ENCODE measurements at regions not wholly inside any gene's neighbourhood (a gene's known extent, or its start where the extent isn't known, plus 50 kb on each side); places are given as distances from the start of the nearest gene placed in this dataset.
"Not testable (repeated sequence)": the region's sequence is repeated elsewhere in the genome, so short reads cannot be mapped to it uniquely, and the experiment has no call there.

DNA sequence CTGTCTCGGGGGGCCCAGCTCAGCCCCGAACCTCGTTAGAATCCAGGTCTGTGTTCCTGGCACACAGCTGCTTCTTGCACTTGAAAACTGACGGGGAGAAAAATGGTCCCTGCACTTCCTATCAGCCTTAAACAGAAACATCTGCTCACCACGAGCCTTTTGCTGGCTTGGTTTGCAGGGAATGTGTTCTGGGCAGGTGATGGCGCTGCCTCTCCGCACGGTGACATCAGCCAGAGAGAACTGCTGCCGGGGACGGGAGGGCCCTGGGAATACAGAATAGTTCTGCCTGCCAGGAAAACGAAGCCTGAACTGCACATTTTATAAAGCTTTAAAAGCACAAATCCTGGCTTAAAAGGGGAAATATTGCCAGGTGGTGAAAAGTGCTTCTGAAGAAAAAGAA is 622.5 kb downstream of the TYW1 start:
- DNase-seq (ENCODE audit: low read depth in 3 of 3), result no peak

DNA sequence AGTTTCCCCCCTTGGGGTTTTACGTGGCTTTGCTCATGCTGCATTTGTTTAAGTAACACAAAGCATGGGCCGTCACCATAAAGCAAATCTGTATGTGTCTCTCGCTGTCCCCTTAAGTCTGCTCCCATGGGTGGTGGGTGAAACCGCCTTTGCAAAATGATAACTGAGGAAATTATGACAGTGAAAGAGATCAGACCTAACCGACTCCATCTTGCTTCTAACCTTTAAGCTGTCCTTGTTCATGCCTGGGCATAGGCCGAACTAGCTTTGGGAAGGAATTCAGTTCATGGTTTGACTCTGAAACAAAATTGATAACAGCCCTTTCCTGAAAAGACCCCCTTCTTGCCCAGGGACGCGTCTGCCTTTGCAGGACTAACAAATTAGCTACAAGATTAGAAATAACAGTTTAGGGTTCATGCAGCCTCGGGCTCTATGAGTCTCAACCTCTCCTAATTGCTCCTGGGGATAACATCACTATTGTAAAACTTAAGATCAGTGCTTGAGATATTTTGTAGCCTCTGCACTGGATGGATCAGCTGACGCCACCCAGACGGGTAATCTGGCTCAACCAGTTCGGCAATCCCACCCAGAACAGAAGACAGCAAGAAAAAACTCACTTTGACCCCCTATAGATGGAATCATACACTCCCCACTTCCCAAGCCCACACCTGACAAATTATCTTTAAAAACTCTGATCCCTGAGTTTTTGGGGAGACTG is 623.7 kb downstream of the TYW1 start:
- DNase-seq (ENCODE audit: low read depth in 3 of 3), result no peak

DNA sequence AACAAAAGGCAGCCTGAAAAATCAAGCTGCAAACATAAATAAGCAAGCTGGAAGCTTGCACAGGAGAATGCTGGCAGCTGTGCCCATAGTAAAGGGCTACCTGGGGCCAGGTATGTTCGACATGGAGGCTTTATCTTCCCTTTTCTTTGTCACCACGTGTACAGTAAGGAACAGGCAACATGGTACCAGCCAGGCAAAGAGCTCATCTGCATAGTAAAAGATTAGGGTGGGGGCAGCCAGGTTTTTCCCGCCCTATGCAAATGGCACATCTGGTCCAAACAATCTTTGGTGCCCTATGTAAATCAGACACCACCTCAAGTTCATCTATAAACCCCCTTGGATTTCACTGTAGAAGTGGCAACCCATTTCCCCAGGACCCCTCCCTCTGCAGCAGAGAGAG is 625.1 kb downstream of the TYW1 start:
- no peak for DNase-seq (ENCODE audit: low read depth in 3 of 3)

DNA sequence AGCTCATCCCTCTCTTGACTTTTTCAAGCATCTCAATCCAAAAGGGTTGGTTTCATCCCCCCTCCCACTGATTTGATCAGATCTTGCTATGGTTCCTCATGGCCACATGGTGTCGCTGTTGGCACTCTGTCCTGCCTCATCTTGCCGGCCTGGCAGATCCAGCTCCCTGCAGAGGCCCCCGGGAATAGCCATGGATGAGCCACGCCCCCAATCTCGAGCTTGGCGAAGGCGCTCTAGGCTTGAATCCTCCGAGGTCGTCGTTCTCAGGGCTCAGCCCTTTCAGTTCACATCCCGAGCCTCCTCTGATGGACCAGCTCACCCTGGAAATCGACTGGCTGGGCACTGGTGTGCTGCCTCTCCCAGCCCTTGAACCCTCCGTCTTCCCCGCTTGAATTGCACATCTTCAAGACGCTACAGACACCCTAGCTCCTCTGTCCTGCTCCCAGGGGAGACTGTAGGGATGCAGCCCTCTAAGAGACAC is 628.7 kb downstream of the TYW1 start:
- peak in 1 of 3 experiments; percentile 16 for DNase-seq (ENCODE audit: low read depth in 3 of 3)

DNA sequence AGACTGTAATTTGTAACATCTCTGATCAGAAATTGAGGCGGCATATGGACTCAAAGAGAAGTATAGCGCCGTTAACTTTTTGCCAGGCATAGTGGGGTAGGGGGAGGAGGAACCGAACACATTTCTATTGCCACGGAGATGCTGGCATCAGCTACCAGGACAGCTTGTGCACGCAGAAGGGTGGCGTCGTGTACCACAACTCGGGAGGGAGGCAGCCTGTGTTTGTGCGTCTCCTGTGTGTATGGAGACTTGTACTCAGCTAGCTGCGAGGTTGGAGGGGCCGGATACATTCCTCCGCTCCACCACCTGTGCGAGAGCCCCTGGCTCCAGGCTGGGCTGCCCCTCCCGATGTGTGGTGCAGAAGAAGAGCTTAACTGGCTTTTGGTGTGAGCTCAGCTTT is 634.8 kb downstream of the TYW1 start:
- DNase-seq (ENCODE audit: low read depth in 3 of 3), result no peak

DNA sequence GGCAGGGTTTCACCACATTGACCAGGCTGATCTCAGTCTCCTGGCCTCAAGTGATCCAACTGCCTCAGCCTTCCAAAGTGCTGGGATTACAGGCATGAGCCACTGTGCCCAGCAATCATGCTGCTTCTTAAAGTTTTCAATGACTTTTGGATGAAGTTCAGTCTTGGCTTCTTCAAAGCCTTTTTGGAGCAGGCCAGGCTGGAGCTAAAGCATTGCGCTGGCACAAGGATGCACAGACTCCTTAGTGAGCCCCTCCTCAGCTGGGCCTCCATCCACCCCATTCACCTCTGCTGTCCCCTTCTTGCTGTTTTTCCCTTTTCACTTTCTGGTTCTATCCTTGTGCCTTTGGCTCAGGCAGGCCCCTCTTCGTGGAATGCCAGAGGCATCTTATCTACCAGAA is 638.6 kb downstream of the TYW1 start:
- no peak for DNase-seq (ENCODE audit: low read depth in 3 of 3)

DNA sequence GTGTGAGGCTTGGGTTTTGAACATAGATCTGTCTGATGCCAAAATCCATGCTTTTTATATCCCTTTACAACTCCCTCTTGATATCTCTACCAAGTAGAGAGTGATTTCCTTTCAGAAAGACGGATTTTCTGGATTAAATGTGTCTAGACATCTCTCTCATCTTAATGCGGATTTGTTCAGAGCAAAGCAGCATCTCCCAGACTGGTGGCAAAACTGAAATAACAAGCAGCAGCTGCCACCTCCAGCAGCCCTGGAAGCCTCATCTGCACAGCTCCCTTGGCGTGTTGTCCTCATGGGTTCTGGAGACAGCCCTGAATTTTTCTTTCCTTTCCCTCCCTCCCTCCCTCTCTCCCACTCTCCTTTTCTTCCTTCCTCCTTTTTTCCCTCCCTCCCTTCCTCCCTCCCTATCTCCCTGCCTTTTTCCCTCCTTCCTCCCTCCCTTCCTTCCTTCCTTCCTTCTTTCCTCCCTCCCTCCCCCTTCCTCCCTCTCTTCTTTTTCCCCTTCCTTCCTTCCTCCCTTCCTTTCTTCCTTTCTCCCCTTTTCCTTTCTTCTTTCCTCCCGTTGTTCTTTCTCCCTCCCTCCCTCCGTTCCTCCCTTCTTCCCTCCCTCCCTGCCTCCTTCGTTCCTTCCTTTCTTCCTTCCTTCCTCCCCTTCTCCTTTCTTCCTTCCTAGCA is 639.9 kb downstream of the TYW1 start:
- DNase-seq (ENCODE audit: low read depth in 3 of 3), result no peak

DNA sequence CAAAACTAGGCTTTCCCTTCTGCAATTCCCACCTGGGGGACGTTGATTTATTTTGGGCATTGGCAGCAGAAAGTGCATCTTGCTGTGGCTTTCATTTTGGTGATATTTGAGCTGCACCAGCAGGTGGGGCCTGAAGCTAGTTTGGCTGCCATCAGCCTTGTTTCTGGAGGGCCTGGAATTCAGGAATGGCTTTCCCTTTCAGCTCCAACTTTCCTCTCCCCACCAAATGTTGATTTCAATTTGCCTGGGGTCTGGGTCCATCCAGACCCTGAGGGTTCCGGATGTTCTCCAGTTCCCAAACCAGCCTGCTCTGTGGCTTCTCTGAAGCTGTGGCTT is 640.4 kb downstream of the TYW1 start:
- DNase-seq (ENCODE audit: low read depth in 3 of 3), result no peak

DNA sequence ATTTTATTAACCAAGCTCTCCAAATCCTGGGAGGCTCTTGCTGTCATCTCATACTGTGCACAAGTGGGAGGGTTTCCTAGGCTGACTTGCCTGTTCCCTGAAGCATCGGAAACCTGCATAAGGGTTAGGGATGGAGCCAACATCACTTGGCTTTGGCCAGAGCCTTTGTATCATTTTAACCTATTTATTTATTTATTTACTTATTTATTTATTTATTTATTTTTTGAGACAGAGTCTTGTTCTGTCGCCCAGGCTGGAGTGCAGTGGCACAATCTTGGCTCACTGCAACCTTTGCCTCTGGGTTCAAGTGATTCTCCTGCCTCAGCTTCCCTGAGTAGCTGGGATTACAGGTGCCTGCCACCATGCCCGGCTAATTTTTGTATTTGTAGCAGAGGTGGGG is 645.9 kb downstream of the TYW1 start:
- not testable (repeated sequence) for DNase-seq (ENCODE audit: low read depth in 3 of 3)

DNA sequence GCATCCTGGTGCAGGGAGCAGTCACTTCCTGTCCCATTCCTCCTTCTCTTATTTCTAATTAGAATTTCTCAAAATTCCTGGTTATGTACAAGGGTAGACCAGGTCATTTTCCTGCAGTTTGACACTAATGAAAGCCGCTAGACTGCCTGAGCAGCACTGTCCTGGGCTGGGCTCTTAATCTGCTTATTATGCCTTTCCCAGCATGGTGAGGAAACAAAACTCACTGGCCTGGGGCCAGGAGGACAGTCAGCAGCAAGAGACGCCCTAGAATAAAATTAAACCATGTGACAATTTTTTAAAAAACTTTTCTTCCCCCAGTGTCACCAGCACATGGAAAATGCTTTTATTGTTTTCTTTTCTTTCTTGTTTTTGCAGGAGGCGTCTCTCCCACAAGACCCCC is 647.5 kb downstream of the TYW1 start:
- no peak for DNase-seq (ENCODE audit: low read depth in 3 of 3)

DNA sequence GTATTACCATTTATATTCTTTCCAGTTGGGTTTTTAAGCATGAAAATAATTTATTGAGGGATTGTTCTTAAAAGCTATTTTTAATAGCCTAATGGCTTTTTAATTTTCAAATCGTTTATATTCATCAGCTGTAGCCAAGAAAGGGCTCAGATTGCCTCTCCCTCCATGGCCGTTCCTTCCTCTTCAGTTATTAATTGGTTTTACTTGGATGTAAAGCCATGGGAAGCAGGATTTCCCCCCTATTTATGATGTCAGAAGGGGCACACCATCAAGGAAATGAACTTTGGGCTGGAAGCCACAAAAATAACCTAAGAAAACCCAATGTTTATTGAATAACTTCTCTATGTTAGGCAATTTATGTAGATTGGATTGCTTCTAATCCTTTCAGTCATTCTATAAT is 656.3 kb downstream of the TYW1 start:
- no peak for DNase-seq (ENCODE audit: low read depth in 3 of 3)

DNA sequence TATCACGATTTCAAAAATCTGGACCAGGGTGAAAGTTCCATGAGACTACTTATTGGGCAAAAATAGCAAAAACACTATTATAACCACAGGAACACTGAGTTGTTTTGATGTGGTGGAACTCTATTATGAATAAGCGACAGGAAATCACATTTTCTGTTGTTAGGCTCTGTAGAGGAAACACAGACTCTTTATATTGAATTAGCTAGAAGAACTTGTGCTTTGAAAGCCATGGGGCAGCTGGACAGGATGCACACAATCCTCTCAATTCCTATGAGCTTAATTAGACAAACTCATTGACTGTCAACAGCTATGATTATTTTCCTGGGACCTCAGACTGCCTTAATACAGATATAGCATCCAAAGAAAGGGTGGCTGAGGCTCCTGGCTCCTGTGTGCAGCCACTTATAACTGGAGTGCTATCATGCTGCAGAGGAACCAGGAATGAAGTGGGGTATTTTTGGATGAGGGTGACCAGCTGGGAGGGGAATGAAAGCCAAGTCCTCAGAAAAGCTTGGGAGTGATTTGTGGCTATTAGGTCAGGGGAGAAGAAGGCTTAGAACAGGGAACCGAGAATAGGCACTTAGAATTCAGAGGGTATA is 657.3 kb downstream of the TYW1 start:
- DNase-seq (ENCODE audit: low read depth in 3 of 3), result no peak

DNA sequence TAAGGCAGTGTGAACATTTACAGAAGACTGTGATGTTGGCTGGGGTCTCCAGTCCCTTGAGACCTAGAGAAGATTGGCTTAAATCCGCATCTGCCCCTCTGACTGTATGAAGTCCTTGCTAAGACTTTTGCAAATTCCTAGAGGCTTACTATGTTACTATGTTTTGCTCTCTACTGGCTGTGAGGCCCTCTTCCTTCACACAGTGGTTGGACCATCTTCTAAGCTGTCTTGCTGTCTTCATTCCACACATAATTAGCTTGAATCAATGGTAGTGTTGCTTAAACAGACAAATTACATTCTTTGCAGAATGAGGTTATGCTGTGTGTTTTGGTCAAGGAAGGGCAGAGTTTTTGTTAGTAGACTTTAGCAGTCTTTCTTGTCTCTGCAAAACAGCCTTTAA is 658.0 kb downstream of the TYW1 start:
- no peak for DNase-seq (ENCODE audit: low read depth in 3 of 3)

DNA sequence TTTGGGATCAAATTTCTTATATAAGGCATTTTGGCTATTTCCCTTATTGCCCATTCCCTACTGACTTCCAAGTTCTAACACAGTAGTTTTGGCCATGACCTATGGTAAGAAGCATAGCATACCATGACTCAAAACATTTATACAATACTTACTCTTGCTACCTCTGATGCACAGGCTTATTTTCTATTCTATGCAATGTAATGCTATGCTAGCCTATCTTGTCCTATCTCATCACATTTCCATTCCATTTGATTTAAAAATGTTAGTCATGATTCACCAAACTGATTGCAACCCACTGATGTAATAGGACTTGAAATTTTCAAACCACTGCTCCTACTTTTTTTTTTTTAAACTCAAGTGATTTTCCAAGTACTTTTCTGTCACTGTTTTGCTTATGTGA is 658.5 kb downstream of the TYW1 start:
- no peak for DNase-seq (ENCODE audit: low read depth in 3 of 3)

DNA sequence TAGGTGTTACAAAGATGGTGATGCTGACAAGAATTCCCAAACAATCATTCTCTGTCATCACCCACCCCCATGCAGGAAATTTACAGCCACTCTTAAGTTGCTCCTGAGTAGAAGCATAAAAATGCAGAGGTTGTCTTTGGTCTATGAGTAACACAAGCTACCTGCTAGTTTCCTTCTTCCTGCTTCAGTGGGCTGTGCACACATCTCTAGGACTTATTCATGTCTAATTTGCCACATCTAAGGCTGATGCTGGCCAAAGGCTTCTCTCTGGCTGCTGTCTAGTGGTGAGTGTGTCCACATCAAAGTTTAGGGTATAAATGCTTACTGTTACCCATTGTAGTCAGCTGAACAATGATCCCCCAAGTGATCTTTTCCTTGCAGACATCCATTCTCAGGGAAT is 662.5 kb downstream of the TYW1 start:
- DNase-seq (ENCODE audit: low read depth in 3 of 3), result no peak

DNA sequence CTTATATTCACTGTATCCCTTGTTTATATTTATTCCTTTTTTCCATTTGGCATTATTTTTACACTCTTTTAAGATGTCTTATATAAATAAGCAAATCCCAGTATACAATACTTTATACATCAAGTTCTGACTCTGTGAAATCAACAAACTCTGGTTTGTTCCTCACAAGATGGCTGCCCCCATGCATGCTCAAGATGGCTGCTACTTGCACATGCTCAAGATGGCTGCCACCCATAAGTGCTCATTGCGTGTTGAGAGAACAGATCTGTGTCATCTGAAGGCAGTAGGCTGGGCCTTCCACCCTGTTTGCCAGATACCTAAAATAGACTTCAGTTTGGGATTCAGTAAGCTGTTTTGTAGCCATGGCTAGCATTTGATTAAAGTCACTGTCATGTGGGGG is 666.2 kb downstream of the TYW1 start:
- DNase-seq (ENCODE audit: low read depth in 3 of 3), result no peak

DNA sequence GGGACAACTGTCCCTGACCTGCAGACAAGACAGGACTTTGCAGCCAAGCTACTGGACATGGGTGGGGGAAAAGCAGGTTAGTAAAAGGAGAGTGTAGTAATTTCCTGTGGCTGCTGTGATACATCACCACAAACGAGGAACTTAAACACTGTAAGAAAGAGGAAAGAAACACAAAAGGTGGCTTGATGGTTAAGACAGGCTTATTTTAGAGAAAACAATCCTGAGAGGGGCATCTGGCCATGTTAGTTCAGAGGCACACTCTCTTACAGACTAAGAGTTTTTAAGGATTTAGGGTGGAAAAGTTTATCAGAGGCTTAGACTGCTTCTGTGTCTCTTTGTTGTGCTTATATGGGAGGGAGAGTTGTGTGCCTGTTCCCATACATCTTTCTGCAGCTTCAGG is 667.0 kb downstream of the TYW1 start:
- DNase-seq (ENCODE audit: low read depth in 3 of 3), result no peak

DNA sequence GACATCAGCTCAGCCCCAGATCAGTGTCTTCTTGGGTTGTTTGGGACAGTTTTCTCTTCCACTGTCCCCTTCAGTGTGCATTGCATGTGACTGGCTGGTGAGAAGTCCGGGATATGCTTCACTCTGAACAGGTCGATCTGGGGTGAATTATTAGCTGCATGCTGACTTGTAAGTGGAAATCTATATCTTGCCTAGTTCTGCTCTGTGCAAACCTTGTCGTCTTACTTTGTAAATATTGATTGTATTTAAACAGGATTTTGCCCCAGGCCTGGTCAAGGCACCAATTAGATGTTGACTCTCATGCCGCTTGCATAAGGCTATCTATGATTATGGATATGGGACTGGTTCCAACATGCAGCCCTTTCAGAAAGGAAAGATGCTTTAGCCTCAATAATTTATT is 669.7 kb downstream of the TYW1 start:
- not testable (repeated sequence) for DNase-seq (ENCODE audit: low read depth in 3 of 3)

DNA sequence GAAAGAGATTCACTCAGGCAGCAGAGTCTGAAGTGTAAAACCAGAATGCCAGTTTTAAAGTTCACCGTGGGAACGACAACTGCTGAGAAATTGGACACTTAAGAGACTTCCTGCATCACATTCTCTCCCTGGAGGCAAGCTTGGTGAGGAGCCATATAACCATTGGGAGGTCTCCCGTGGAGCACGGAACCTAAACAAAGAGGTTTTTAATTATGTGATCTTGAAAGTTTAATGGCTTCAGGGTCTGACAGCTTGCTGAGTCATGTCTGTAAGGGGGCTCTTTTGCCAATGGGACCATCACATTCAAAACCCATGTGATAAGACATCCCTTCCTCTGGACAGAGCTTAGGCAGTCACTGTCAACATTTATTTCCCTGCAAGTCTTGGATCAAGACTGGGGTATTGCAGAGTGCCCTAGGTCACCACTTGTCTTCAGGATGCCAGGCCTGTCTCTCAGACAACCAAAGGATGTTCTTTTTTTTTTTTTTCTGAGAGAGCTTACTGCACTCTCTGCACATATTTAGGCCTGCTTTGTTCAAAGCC is 674.4 kb downstream of the TYW1 start:
- DNase-seq (ENCODE audit: low read depth in 3 of 3), result no peak

DNA sequence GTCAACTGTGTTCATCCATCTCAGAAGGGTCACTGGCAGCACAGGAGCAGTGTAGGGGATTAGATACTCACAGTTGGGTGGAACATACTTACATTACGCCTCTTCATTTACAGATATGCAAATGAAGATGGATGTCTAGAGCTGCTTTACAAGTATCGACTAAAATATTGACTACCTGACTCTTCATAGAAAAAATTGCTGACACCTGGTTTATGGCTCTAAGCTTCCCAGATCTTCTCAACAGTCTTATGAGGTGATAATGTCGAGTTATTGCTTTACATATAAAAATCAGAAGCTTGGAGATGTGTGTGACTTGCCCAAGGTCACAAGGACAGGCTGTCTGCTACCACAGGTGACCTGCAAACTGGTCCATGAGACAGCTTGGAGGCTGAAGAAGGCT is 677.2 kb downstream of the TYW1 start:
- DNase-seq (ENCODE audit: low read depth in 3 of 3), result no peak

DNA sequence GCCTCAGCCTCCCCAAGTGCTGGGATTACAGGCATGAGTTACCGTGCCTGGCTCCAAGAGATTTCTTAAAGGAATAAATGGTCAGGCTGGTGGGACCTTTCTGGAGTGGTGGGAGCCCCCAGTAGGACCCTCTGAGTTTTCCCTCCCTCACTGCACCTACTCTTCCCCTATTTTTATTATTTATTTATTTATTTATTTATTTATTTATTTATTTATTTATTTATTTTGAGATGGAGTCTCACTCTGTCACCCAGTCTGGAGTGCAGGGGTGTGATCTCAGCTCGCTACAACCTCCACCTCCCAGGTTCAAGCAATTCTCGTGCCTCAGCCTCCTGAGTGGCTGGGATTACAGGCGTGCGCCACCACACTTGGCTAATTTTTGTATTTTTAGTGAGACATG is 678.2 kb downstream of the TYW1 start:
- not testable (repeated sequence) for DNase-seq (ENCODE audit: low read depth in 3 of 3)

DNA sequence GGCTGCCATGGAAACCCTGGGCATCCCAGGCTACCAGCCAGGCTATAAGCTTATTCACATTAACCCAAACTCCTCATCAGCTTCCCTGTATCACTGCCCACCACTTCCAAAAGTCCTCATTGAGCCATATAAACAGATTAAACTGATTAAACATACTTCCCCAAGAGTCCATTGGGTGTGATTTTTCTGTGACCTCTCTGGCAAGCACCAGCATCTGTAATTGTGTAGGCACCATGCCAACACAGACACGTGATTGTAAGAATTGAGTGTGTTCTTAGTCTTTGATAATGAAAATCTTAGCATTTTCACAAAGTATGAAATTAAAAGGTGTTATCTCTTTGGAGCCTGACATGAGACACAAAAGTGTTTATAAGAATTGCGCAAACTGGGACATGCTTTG is 679.3 kb downstream of the TYW1 start:
- DNase-seq (ENCODE audit: low read depth in 3 of 3), result no peak

DNA sequence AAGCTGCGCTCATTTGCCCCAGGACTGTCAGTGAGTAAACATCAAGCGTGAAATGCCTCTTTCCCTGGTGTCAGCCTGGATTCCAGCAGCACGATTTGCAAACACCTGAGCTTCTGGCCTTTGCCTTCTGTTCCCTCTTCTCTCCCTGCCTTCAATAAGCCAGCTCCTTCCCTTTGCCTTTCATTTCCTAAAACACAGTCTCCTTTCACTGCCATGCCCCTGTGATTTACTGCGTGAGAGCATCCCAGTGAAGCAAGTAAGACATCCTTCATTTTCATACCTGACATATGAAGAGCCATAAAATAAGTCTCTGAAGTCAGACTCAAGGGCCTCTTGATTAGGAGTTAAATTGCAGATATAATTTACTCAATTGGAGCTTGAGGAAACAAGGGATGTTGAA is 681.8 kb downstream of the TYW1 start:
- no peak for DNase-seq (ENCODE audit: low read depth in 3 of 3)

Measured in stimulated activated CD4-positive, alpha-beta T cell treated with anti-CD3 and anti-CD28 coated beads, TNF-alpha, amount 100 ng/mL, for 24 hours (primary cell).